Astrocyte of the spinal cord (primary cell): ENCODE measurements at regions not wholly inside any gene's neighbourhood (a gene's known extent, or its start where the extent isn't known, plus 50 kb on each side); places are given as distances from the start of the nearest gene placed in this dataset.

Experiments used
- DNase-seq: peaks from one replicate; pipeline ENCODE4 v3.0.0; 2011; ENCODE audit warnings: low read depth, low spot score
- H3K4me3 ChIP-seq: 2 replicates; pipeline ENCODE4 v1.5.1; 2011; ENCODE audit warnings: low read depth, mild to moderate bottlenecking, low read length, moderate library complexity
- in situ Hi-C: cut with HindIII; loops from 2 replicates; pipeline ENCODE4 v1.10.0; 2017; ENCODE audit warnings: low sequenced_read_pairs
- TF ChIP-seq, protein P1 (sequence below): IDR thresholded peaks from 2 replicates; pipeline ENCODE4 v1.5.1; 2012; ENCODE audit warnings: low read depth, mild to moderate bottlenecking, low read length, inconsistent platforms

DNA sequence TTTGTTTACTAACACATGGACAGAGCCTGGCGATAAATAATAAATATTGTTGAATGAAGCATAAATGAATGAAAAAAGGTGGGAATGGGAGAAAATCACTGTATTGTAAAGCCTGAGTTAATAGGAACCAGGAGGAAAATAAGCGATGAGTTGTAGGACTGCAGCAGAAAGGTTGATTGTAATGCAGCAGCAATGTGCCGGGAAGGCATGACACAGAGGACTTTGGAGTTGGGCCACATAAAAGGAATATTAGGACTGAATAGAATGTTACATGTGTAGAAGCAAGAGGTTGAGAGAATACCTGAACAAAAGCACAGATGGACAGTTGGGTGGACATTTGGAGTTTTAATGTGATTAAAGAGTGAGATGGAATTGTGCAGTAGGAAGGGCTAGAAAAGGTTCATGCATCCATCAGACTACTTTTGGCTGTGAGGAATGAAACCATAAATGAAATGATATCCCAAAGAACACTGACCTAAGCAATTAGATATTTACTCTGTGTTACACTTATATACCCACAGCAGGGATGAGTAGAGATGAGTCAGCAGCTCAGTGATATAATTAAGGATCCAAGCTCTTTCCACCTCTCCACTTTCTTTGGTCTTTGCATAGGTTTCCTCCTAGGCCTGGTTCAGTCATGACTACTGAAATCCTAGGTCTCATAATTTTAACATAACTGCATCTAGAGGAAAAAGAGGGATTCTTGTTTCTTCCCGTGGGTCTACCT lies 55.4 kb downstream of the CCER1 start:
- DNase-seq = peak; percentile 26
- in situ Hi-C loops = no loop called here

DNA sequence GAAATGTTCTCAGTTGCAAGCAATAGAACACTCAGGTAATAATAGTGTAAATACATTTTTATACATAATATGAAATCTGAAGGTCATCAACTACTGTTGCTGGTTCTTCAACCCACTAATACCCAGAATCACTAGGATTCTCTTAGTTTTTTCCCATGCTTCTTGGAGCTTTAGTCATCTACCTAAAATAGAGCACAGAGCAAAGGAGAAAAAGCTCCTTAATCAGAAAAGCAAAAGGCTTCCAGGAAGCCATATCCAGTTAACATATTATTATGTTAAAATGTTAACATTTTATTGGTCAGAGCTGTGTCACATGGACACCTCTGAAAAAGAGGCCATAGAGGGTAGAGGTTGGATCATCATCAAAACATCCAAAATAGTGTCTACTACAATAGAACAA lies 57.0 kb downstream of the CCER1 start:
- TF ChIP-seq, protein P1, sequence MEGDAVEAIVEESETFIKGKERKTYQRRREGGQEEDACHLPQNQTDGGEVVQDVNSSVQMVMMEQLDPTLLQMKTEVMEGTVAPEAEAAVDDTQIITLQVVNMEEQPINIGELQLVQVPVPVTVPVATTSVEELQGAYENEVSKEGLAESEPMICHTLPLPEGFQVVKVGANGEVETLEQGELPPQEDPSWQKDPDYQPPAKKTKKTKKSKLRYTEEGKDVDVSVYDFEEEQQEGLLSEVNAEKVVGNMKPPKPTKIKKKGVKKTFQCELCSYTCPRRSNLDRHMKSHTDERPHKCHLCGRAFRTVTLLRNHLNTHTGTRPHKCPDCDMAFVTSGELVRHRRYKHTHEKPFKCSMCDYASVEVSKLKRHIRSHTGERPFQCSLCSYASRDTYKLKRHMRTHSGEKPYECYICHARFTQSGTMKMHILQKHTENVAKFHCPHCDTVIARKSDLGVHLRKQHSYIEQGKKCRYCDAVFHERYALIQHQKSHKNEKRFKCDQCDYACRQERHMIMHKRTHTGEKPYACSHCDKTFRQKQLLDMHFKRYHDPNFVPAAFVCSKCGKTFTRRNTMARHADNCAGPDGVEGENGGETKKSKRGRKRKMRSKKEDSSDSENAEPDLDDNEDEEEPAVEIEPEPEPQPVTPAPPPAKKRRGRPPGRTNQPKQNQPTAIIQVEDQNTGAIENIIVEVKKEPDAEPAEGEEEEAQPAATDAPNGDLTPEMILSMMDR = no peak
- in situ Hi-C loops = no loop called here
- no peak overlapping the region for H3K4me3 ChIP-seq
- no peak for DNase-seq

More for the DNA sequence above, 55.4 kb downstream of the CCER1 start:
- TF ChIP-seq, protein P1 = no peak
- H3K4me3 ChIP-seq = no peak overlapping the region

DNA sequence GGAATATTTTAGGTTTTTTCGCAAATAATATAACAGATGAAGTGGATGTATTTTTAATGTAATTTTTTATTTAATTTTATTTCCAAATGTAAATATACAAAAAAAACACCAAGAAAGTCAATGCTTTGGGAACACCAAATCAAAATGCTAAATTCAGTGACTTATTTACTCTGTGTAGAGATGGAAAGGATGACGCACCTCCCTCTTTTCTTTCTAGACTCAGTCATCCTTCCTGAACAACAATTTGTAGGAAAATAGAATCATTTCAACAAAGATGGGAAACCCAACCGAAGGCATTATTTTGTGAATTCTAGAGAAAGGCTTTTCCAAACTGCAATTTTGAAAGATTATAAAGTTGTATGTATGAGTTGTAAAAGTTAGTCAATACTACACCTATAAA lies 57.7 kb downstream of the CCER1 start:
- no peak overlapping the region for H3K4me3 ChIP-seq
- DNase-seq = no peak
- TF ChIP-seq, protein P1 = no peak
- in situ Hi-C loops = no loop called here

DNA sequence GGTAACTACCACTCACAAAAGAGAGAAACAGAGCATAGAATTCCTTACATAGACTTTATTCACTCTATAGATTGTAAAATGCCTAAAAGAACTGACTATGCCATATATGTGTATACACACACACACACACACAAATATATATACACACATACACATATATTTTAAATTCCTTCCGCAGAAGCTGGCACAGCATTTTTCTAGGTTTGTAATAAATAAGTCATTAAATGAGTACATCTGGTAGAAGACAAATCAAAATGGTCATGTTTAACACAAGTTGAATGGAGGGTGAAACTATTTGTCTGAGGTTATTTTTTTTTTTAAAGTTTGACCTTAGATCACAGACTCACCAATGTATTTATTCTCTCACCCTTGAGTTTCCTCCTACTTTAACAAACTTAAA lies 58.2 kb downstream of the CCER1 start:
- no peak for DNase-seq
- no peak overlapping the region for H3K4me3 ChIP-seq
- TF ChIP-seq, protein P1 = no peak
- in situ Hi-C loops = no loop called here

DNA sequence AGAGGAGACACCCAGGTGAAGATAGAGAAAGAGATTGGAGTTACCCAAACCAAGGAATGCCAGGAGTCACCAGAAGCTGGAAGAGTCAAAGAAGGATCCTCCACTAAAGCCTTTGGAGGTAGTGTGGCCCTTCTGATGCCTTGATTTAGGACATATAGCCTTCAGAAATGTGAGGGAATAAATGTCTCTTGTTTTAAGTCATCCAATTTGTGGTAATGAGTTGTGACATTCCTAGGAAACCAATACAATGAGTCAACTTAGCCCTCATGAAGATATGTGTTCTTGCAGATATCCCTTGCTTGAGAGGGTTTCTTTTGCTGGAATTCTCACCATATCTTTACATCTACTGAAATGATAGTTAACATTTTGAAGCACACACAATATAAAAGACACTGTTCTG lies 58.8 kb downstream of the CCER1 start:
- TF ChIP-seq, protein P1 = no peak
- in situ Hi-C loops = no loop called here

DNA sequence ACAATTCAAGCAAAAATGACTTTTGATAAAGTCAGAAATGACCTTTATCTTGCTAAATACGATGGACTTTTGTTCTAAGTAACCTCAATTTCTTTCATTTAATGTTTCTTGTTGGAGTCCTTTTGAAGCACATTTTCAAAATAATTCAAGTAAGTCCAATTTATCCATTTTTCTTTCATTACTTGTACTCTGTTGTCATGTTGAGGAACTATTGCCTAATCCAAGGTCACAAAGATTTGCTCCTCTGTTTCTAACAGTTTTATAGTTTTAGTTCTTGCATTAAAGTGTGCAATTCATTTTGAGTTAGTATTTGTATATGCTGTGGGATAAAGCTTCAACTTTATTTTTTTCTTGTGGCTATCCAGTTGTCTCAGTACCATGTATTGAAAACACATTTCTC lies 66.7 kb downstream of the CCER1 start:
- TF ChIP-seq, protein P1 = no peak
- no peak overlapping the region for H3K4me3 ChIP-seq
- in situ Hi-C loops = no loop called here
- DNase-seq = no peak

More for the DNA sequence above, 58.8 kb downstream of the CCER1 start:
- DNase-seq = peak; percentile 73
- H3K4me3 ChIP-seq = no peak overlapping the region

DNA sequence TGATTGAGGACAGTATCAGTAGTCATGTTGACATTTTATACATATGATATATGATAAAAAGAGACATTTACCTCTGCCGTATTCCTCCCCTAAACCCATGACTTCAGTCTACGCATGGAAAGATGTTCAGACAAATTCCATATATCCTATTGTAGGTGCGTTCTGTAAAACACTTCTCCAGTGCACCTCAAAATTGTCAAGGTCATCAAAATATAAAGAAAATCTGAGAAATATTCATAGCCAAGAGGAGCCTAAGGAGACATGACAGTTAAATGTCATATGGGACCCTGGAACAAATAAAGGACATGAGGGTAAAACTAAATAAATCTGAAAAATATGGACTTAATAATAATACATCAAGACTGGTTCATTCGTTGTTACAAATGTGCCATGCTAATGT lies 71.5 kb downstream of the CCER1 start:
- in situ Hi-C loops = no loop called here
- TF ChIP-seq, protein P1 = no peak
- H3K4me3 ChIP-seq = no peak overlapping the region
- no peak for DNase-seq
